ENCODE measurements at regions not wholly inside any gene's neighbourhood (a gene's known extent, or its start where the extent isn't known, plus 50 kb on each side); places are given as distances from the start of the nearest gene placed in this dataset.
"Not testable (repeated sequence)": the region's sequence is repeated elsewhere in the genome, so short reads cannot be mapped to it uniquely, and the experiment has no call there.

DNA sequence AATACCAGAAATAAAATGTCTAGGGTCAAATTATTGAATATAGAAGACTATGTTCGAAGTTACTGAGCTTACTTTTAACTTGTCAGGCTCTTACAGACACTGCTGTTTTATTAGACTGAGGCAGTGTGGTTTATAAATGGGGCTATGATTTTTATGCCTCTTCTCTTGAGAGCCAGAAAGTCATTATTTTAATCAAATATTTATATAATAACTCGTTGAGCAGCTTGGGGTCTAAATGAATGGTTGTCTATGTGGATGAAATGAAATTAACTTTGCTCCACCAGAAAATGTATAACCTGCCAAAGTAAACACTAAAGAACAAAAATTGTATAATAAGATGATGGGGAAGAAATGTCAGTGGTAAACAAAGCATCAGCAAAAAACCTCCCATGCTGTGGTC lies 175.6 kb upstream of the THSD7A start:
- DNase-seq, result no peak

DNA sequence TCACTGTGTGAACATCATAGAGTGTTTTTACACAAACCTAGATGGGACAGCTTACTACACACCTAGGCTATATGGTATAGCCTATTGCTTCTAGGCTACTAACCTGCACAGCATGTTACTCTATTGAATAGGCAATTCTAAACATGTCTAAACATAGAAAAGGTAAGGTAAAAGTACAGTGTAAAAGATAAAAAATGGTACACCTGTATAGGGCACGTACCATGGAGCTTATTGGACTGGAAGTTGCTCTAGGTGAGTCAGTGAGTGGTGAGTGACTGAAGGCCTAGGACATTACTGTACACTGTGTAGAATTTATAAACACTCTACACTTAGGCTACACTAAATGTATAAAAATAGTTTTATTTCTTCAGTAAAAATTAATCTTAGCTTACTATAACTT lies 182.0 kb upstream of the THSD7A start:
- DNase-seq, result no peak

DNA sequence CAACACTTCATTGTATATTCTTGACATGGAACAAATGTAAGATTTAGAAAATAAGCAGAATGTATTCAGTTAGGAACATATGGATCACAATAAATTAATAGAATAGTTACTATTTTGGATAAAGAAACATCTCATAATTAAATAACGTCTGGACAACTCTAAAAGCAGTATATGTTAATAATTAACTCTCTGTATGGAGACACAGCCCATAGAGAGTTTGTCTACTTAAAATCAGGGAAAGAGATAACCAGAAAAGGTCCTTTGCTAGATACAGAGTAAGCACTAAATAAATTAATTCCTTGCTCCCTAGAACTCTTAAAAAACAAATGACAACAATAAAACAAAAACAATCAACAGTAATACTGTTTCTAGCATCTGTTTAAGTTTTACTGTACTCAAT lies 184.4 kb upstream of the THSD7A start:
- no peak for DNase-seq

DNA sequence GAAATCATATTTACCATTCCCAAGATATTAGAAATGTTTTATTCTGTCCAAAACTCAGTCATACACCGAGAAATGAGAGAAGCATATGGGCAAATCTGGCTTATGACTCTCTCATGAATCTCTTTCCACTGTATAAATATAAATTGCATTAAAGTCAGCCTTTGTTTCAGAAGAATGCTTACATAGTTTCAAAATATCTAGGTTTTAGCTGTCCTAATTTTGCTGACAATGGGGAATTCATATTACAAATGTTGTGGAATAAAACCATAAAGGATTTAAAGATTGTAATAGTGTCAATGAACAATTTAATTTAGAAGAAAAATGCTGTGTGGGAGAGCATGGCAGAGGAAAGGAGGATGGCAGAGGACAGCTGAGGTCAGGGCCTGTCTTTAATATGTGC lies 185.0 kb upstream of the THSD7A start:
- DNase-seq, result no peak

DNA sequence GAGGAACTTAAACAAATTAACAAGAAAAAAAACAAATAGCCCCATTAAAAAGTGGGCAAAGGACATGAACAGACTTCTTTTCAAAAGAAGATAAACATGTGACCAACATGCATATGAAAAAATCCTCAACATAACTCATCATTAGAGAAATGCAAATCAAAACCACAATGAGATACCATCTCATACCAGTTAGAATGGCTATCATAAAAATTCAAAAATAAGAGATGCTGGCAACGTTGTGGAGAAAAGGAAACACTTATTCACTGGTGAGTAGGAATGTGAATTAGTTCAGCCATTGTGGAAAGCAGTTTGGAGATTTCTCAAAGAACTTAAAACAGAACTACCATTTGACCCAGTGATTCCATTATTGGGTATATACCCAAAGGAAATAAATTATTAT lies 189.1 kb upstream of the TMEM106B start:
- not testable (repeated sequence) for DNase-seq

DNA sequence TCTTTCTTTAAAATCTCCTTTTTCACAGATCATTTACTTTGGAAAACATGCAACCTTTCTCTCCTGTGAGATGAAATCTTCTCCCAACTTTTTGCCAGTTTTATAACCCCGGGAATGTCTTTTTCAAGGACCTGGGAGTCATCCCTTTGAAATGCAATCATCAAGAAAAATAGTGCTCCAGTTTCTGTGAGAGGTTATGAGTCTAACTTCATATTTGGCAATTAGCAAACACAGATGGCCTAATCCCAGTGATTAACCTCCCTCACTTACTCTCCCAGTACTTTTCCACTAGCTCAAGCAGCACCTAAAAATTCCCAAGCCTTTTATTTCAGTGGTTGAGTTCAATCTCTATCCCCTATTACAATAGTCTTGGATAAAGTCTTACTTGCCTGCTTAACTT lies 185.8 kb upstream of the TMEM106B start:
- no peak for DNase-seq

DNA sequence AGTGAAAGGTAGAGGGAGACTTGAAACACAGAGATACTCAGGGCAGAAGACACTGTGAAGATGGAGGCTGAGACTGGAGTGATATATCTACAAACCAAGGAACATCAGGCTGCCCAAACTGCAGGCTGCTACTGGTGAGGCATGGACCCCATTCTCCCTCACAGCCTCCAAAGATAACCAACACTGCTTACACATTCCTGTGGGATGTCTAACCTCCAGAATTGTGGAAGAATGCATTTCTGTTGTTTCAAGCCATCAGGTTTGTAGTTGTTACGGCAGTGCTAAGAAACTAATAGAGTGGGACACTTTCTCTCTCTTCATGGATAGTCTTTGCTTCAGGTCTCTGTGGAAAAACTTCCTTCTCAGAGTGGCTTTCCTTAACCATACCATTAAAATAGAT lies 182.6 kb upstream of the TMEM106B start:
- DNase-seq, result no peak

DNA sequence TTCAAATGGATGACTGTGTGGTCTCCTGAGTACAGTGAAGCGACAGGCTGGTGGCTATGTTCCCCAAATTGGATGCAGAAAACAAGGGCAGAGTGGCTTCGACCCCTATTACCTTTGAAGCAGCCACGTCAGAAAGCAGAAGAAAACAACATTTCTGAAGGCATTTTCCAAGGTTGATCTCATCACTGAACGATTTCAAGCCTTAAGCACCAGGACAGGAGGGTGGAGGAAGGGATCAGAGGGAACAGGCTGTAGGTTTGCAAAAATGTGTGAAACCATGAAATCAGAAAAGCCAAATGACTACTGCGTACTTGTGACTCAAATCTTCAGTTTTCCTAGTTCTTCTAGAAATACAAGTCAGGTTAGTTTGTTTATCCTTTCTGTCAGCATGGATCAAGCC lies 181.0 kb upstream of the TMEM106B start:
- no peak for DNase-seq

DNA sequence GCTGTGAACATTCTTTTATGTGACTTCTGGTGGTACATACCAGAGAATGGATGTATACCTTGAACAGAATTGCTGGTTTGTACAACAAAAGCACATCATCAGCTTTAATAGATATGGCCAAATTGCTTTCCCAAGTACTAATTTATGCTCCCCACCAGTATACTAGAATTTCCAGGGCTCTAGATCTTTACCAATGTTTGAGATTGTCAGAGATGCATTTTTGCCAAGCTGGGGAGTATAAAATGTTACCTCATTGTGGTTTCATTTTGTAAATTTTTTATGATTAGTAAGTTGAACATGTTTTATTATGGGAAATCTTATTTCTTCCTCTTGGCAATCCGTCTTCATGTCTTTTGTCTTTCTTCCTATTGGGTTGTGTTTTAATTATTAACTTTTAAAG lies 179.9 kb upstream of the TMEM106B start:
- no peak for DNase-seq

DNA sequence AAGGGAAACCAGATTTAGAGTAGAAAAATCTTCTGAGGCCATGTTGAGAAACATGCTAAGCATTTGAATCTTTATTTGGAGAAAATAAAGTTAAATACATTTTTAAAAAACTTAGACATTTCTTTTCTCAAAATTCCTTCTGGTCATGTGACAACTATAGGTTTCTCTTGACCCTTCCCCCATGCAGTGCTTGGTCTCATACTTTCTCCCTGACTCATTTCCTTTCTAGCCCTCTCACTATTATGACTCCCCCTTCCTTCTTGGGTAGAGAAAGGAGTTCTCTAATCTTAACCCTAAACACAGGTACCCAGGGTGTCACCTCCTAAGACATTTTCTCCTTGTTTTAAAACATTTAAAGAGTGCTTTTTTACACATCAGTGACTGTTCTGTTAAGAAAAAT lies 179.5 kb upstream of the TMEM106B start:
- no peak for DNase-seq

DNA sequence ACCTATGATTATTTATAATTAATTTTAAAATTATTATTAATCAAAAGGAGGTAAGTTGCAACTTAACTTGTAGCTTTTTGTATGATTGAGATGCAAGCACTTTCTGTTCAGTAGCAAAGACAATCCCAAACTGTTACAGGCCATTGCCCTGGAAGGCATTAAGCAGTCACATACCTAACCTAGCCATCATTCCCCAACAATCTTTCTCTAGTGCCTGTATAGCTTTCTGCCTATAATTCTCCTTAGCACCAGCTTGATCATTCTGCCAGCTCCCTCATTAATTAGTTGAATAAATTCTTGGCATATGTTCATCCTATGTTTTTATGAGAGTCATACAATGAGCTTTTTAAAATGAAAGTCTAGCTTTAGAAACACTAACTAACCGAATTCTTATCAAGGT lies 178.9 kb upstream of the TMEM106B start:
- DNase-seq, result no peak

DNA sequence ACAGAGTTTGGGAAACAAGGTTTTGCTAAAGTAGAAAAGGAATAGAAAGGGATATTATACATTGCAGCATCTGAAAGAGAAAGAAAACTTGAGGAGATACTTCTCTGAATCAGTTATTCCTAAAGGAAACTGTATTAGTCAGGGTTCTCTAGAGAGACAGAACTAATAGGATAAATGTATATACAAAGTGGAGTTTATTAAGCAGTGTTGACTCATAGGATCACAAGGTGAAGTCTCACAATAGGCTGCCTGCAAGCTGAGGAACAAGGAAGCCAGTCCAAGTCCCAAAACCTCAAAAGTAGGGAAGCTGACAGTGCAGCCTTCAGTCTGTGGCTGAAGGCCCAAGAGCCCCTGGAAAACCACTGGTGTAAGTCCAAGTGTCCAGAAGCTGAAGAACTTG lies 167.6 kb upstream of the TMEM106B start:
- not testable (repeated sequence) for DNase-seq

DNA sequence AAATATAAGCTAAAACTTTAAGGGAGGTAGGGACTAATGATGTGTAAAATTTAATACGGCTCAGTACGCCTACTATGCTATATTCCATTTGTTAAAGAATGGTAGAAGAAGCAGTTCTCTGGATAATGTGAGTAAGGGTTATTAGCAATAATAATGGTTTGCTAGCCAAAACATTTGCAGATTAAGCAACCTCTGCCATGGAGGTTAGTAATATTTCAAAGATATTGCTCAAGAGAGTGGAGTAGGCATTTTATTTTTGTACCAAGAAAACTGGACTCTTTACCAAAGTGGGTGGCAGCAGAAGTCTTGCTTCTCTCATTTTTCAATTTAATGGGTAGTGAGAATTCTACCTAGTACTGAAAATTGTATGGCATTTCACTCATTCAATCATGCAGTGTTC lies 158.9 kb upstream of the TMEM106B start:
- DNase-seq, result no peak

DNA sequence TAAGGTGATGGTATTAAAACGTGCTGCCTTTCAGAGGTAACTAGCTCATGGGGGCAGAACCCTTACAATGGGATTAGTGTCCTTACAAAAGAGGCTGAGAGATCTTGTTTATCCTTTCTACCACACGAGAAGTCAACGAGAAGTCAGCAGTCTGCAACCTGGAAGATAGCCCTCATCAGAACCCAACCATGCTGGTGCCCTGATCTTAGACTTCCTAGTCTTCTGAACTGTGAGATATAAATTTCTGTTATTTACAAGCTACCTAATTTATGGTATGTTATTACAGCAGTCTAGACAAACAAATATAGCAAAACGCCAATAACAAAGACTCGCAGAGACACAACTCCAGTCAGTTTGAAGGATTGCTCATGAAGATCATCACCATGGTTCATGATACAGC lies 157.5 kb upstream of the TMEM106B start:
- DNase-seq, result no peak

DNA sequence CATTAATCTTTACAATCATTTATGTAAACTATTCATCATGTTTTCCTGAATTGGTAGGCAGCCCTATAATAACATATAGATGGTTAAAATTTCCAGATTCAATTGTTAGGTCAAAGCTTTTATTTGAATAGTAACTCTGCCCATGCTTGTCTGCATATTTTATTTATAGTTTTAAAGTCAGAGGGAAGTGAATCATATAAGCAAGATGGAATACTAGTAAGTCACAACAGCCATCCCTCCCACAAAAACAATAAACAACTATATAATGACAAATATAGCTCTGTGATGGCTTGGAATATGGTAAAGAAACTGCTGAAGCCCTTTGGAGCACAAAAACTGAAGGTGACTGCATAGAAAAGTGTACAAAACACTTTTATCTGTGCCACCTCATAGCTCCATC lies 156.3 kb upstream of the TMEM106B start:
- DNase-seq, result no peak

DNA sequence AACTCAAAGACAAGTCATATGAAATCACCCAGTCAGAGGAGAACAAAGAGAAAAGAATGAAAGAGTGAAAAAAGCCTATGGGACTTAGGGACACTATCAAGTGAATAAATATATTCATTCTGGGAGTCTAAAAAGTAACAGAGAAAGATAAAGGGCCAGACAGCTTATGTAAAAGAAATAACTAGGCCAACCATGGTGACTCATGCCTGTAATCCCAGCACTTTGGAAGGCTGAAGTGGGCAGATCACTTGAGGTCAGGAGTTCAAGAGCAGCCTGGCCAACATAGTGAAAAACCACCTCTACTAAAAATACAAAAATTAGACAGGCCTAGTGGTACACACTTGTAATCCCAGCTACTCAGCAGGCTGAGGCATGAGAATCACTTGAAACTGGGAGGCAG lies 154.7 kb upstream of the TMEM106B start:
- DNase-seq, result no peak

DNA sequence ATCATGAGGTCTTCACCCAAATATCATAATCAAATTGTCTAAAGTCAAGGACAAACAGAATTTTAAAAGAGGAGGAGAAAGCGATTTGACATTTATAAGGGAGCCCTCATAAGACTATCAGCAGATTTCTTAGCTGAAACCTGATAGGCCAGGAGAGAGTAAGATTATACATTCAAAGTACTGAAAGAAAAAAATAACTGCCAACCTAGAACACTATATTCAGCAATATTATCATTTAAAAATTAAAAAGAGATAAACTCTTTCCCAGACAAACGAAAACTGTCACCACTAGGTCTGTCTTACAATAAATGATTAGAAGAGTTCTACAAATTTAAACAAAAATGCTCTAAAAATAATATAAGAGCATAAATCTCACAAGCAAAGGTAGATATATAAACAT lies 154.1 kb upstream of the TMEM106B start:
- no peak for DNase-seq

DNA sequence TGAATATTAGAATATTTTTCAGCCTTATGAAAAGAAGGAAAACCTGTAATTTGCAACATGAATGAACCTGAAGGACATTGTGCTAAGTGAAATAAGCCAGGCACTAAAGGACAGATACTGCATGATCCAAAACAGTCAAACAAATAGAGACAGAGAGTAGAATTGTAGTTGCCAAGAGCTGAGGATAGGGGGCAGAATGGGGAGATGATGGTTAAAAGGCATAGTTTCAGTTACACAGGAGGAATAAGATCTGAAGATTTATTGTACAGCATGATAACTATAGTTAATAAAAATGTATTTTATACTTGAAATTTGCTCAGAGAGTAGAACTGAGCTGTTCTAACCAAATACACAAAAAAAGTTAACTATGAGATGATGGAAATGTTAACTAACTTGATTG lies 149.0 kb upstream of the TMEM106B start:
- DNase-seq, result no peak

DNA sequence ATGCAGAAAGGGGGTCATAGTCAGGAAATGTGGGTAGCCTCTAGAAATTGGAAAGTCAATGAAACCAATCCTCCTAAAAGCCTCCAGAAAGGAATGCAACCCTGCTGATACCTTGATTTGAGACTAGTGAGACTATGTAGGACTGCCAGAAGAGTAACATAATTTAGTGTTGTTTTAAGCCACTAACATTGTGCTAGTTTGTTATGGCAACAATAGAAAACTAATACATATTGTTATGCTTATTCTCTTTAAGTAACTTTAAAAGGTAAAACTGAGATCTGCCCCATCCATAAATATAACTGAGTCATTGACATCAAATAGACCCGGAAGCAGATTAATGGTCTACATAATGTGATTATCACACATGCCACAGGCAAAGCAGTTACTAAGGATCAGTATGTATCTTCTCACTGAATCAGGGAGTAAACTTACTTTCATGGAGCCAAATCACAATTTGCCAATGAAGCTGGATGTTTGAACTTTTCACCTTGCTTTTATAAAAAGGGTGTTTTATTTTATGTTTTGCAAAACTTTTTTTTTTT lies 146.4 kb upstream of the TMEM106B start:
- no peak for DNase-seq

DNA sequence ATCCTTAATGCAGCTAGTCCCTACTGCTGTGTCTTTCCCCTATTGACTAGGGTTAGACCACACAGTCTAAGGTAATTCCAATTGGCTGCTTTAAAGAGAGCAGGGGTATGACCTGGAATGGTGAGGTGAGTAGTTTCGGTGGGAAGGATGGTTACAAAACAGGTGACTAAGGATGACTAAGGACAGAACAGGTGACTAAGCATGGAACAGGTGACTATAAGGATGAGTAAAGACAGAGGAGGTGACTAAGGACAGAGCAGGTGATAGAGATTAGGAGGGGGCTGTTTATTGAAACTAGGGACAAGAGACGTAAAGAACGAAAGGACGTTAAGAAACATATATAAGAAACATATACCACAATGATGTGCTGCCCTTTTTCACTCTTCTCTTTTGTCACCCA lies 145.1 kb upstream of the TMEM106B start:
- no peak for DNase-seq

DNA sequence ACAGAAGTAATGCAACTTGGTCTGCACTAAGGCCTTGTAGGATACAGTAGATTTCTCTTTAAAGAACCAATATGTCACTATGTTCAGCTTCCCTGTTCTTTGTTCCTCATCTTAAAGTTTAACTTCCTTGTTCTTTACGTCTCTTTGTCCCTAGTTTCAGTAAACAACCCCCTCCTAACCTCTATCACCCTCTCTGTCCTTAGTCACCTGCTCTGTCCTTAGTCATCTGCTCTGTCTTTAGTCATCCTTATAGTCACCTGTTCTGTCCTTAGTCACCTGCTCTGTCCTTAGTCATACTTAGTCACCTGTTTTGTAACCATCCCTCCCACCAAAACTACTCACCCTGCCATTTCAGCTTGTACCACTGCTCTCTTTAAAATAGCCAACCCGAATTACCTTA lies 144.6 kb upstream of the TMEM106B start:
- DNase-seq, result no peak

DNA sequence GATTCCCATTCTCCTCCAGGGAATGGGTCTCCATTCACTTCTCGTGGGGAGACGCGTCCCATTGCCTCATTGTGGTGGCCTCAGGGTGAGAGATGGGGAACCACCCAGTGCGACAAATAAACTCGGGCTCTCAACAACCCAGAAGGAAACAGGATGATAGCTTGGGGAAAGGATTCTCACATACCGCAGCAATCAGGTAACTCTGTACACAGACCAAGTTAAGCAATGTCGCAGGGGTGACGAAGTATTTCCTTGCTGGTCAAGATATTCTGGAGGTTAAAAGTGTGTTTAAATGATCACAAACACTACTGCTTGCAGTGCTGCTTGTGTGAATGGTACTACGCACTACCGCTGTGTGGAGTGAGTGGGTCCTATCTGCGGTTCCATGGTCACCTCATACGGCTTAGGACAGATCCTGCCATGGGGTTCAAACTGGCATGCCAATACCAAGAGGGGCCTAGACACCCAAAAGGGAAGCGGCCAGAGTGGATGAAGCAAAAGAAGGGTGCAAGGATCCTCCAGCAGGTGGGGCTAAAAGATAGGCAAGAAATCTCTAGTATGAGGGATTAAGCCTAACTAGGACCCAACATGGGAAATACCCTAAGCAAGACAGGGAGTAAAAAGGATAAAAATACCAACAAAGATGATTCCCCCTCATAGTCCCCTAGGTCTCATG lies 143.8 kb upstream of the TMEM106B start:
- DNase-seq, result peak; percentile 26

DNA sequence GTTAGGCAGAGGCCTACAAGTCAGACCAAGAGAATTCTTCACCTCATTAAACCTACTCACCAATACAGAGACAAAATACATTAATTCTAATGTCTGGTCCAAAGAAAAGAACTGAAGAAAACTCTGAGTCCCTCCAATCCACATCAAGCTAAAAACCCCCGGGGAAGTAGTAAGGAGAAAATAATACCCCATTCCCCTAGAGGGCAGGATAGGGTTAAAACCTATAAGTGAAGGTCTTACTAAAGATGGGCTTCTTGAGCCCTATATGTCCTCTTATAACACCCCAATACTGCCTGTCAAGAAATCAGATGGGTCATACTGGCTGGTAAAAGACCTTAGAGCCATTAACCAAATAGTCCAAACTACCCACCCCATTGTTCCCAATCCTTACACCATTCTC lies 141.3 kb upstream of the TMEM106B start:
- no peak for DNase-seq

DNA sequence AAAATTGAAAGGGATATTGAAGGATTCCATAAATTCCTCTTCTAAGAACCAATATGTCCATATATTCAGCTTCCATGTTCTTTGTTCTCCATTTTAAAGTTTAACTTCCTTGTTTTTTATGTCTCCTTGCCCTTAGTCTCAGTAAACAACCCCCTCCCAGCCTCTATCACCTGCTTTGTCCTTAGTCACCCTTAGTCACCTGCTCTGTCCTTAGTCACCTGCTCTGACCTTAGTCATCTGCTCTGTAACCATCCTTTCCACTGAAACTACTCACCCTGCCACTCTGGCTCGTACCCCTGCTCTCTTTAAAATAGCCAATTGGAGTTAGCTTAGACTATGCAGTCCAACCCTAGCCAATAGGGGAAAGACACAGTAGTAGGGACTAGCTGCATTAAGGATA lies 136.2 kb upstream of the TMEM106B start:
- no peak for DNase-seq

DNA sequence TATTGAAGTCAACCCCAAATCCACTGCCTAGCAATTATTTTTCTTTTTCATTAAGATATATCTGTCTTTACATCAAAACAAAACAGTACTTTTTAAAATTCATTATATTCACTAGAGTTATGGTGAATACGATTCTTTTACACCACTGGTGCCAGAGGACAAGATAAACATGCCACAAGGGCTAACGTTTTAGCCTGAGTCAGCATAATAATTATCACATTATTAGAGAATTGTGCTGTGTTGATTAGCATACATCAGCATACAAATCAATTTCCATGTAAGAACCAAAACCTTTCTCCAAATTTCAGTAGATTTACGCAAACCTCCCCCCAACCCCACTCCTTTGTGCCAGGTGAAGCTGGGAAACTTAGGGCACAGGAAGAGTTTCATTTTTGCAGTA lies 131.1 kb upstream of the TMEM106B start:
- DNase-seq, result no peak

DNA sequence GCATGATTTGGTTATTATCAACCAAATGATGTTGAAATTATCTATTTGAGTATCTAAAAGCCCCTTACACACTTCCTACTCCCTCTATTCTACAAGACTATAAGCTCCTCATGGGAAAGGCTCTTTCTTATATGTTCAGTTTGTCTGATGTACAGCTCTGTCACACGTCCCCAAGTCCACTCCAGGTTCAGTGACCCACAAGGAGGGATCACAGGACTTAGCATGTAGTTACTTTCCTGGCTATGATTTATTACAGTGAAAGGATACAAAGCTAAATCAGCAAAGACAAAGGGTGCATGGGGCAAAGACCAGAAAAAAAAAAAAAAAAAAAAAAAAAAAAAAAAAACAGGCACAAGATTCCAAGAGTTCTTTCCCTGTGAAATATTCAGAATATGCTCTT lies 125.6 kb upstream of the TMEM106B start:
- no peak for DNase-seq

Measured in stimulated activated naive CD4-positive, alpha-beta T cell treated with Interleukin-2 at 50 U/mL for 16 hours (primary cell).